ENCODE measurements at regions not wholly inside any gene's neighbourhood (a gene's known extent, or its start where the extent isn't known, plus 50 kb on each side); places are given as distances from the start of the nearest gene placed in this dataset.

DNA sequence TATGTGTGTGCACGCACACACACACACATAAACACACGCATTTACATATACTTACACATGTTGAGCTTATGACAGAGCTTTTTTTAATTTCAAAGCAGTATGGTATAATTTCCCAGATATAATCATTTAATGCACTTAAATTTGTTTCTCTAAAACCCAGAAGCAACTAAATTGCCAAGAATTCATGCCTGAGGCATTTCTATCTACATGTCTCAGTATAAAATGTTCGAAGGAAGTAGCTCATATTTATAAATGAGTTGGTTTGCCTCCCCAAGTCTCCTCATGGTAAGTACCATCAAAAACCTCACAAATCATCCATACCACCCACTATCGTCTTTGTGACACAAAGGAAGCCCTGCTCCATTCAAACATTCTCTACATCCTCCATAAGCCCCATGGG is 130.6 kb downstream of the RPL22L1 start:
- Histone ChIP-seq H3K27ac (ENCODE audit: low read depth in 1 of 2, low read length in 2 of 2) (no peak overlapping the region), H3K4me1 (ENCODE audit: control insufficient read depth in 1 of 2, insufficient read depth in 2 of 2, low read length in 2 of 2) (no peaks in the 10 kb centered on the region), H3K4me2 (replicated peaks; ENCODE audit: extremely low read depth, low read length, poor library complexity, severe bottlenecking) (no peak overlapping the region), H3K27me3 (ENCODE audit: control insufficient read depth in 2 of 2, insufficient read depth in 2 of 2, low read length in 2 of 2) (no peaks in the 10 kb centered on the region), H3K9me3 (replicated peaks in 1 of 2; ENCODE audit: control insufficient read depth in 1 of 2, insufficient read depth in 1 of 2, low read length in 2 of 2) (no peaks in the 10 kb centered on the region), H4K20me1 (ENCODE audit: insufficient read depth, low read length) (no peaks in the 10 kb centered on the region), H3K36me3 (replicated peaks in 1 of 2; ENCODE audit: control insufficient read depth in 1 of 2, insufficient read depth in 2 of 2, low read length in 2 of 2) (no peaks in the 10 kb centered on the region), H3K79me2 (ENCODE audit: insufficient read depth, low read length) (no peaks in the 10 kb centered on the region), H2AFZ (ENCODE audit: insufficient read depth, low read depth, low read length, poor library complexity, severe bottlenecking) (no peak overlapping the region), H3K9ac (ENCODE audit: insufficient read depth, low read length, poor library complexity, severe bottlenecking) (no peak overlapping the region), H3K4me3 (replicated peaks in 1 of 3; ENCODE audit: low read depth in 2 of 3, low read length in 3 of 3) (no peak overlapping the region)
- H3K27me3 Mint-ChIP-seq (ENCODE audit: low read depth in 3 of 3), result peaks cover 2 to 6% (median 5%) of the 10 kb centered on the region in 3 donors
- TF ChIP-seq, protein P1, sequence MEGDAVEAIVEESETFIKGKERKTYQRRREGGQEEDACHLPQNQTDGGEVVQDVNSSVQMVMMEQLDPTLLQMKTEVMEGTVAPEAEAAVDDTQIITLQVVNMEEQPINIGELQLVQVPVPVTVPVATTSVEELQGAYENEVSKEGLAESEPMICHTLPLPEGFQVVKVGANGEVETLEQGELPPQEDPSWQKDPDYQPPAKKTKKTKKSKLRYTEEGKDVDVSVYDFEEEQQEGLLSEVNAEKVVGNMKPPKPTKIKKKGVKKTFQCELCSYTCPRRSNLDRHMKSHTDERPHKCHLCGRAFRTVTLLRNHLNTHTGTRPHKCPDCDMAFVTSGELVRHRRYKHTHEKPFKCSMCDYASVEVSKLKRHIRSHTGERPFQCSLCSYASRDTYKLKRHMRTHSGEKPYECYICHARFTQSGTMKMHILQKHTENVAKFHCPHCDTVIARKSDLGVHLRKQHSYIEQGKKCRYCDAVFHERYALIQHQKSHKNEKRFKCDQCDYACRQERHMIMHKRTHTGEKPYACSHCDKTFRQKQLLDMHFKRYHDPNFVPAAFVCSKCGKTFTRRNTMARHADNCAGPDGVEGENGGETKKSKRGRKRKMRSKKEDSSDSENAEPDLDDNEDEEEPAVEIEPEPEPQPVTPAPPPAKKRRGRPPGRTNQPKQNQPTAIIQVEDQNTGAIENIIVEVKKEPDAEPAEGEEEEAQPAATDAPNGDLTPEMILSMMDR (IDR thresholded peaks at IDR 0.05), result no peak
- no peak overlapping the region for H3K4me3 Mint-ChIP-seq
- no peak overlapping the region for H3K27ac Mint-ChIP-seq
- 57% methylated on average over 1 of the region's 4 CpGs for WGBS (ENCODE audit: insufficient coverage)
- intact Hi-C loops (cut with micrococcal nuclease), result no loop called here
- DNase-seq, result no peak
- no peaks in the 10 kb centered on the region for H3K36me3 Mint-ChIP-seq
- peaks cover 0 to 6% (median 3%) of the 10 kb centered on the region in 7 donors for H3K9me3 Mint-ChIP-seq
- H3K4me1 Mint-ChIP-seq, result no peaks in the 10 kb centered on the region

- Histone ChIP-seq H3K27ac (ENCODE audit: low read depth in 1 of 2, low read length in 2 of 2) (no peak overlapping the region), H3K27me3 (ENCODE audit: control insufficient read depth in 2 of 2, insufficient read depth in 2 of 2, low read length in 2 of 2) (no peaks in the 10 kb centered on the region), H4K20me1 (ENCODE audit: insufficient read depth, low read length) (no peaks in the 10 kb centered on the region), H3K4me1 (ENCODE audit: control insufficient read depth in 1 of 2, insufficient read depth in 2 of 2, low read length in 2 of 2) (no peaks in the 10 kb centered on the region), H3K36me3 (replicated peaks in 1 of 2; ENCODE audit: control insufficient read depth in 1 of 2, insufficient read depth in 2 of 2, low read length in 2 of 2) (no peaks in the 10 kb centered on the region), H3K4me2 (replicated peaks; ENCODE audit: extremely low read depth, low read length, poor library complexity, severe bottlenecking) (no peak overlapping the region), H3K79me2 (ENCODE audit: insufficient read depth, low read length) (no peaks in the 10 kb centered on the region), H3K4me3 (replicated peaks in 1 of 3; ENCODE audit: low read depth in 2 of 3, low read length in 3 of 3) (no peak overlapping the region), H3K9me3 (replicated peaks in 1 of 2; ENCODE audit: control insufficient read depth in 1 of 2, insufficient read depth in 1 of 2, low read length in 2 of 2) (no peaks in the 10 kb centered on the region), H2AFZ (ENCODE audit: insufficient read depth, low read depth, low read length, poor library complexity, severe bottlenecking) (no peak overlapping the region), H3K9ac (ENCODE audit: insufficient read depth, low read length, poor library complexity, severe bottlenecking) (no peak overlapping the region)
- H3K4me3 Mint-ChIP-seq, result no peak overlapping the region
- WGBS (ENCODE audit: insufficient coverage), result 90% methylated on average over 3 of the region's 3 CpGs
- intact Hi-C loops (cut with micrococcal nuclease), result no loop called here
- no peak for DNase-seq
- H3K4me1 Mint-ChIP-seq, result no peaks in the 10 kb centered on the region
- peaks cover 0 to 4% (median 3%) of the 10 kb centered on the region in 7 donors for H3K9me3 Mint-ChIP-seq
- H3K27me3 Mint-ChIP-seq (ENCODE audit: low read depth in 3 of 3), result peaks cover 2 to 8% (median 5%) of the 10 kb centered on the region in 3 donors
- H3K36me3 Mint-ChIP-seq, result no peaks in the 10 kb centered on the region
- no peak overlapping the region for H3K27ac Mint-ChIP-seq
- TF ChIP-seq, protein P1 (IDR thresholded peaks at IDR 0.05), result no peak
Observed at GRCh38 chr3:170738766-170739165, 131.2 kb downstream of the RPL22L1 start.
